NT2/D1 (cell line): ENCODE measurements at regions not wholly inside any gene's neighbourhood (a gene's known extent, or its start where the extent isn't known, plus 50 kb on each side); places are given as distances from the start of the nearest gene placed in this dataset.

Source experiments
- SUZ12 ChIP-seq: IDR thresholded peaks from 2 replicates; pipeline ENCODE4 v1.6.1; 2011; ENCODE audit not compliant: insufficient read length, insufficient read depth; ENCODE audit errors: extremely low read depth
- YY1 ChIP-seq: IDR thresholded peaks from 2 replicates; pipeline ENCODE4 v1.6.1; 2011; ENCODE audit not compliant: insufficient read length, insufficient read depth

- TF ChIP-seq SUZ12 = no peak
- TF ChIP-seq YY1 = no peak
Measured at GRCh38 chr1:187878883-187879282, 1050.1 kb downstream of the PLA2G4A start.
